A673 (cell line): ENCODE measurements at regions not wholly inside any gene's neighbourhood (a gene's known extent, or its start where the extent isn't known, plus 50 kb on each side); places are given as distances from the start of the nearest gene placed in this dataset.
"Not testable (repeated sequence)": the region's sequence is repeated elsewhere in the genome, so short reads cannot be mapped to it uniquely, and the experiment has no call there.

Experiments
- BruUV-seq: library from RNA; stranded (reverse); fragments of 400-500 nt; replicated peaks from 2 replicates; lab custom pipeline; 2021; lab: Mats Ljungman, UMichigan
- CTCF ChIA-PET: fragments of 300-600 bp; sonication (Branson Sonifier 250); formaldehyde crosslinking; loops from one replicate; lab custom pipeline; 2022; ENCODE audit warnings: antibody characterized with exemption; lab: Charles Lee
- POLR2A ChIA-PET: fragments of 300-600 bp; sonication (Branson Sonifier 250); formaldehyde crosslinking; loops from one replicate; lab custom pipeline; 2022; ENCODE audit warnings: antibody characterized with exemption; ENCODE audit not compliant: low non-redundant PET; lab: Charles Lee
- DNase-seq: peaks from one replicate; pipeline ENCODE4 v3.0.0-alpha.2; 2015; ENCODE audit warnings: low spot score
- H3K27ac ChIP-seq: fragments of 200-600 bp; sonication (generic); 2 replicates; pipeline ENCODE4 v1.5.1; 2016; ENCODE audit warnings: mixed run types, low read depth, mild to moderate bottlenecking, mixed read lengths, antibody characterized with exemption, low read length; ENCODE audit not compliant: poor library complexity, severe bottlenecking
- H3K27me3 ChIP-seq: fragments of 200-600 bp; sonication (generic); replicated peaks from 2 replicates; pipeline ENCODE4 v1.6.1; 2017; ENCODE audit warnings: mixed run types, low read depth, mild to moderate bottlenecking, mixed read lengths, antibody characterized with exemption, low read length; ENCODE audit not compliant: insufficient read depth, poor library complexity
- H3K36me3 ChIP-seq: fragments of 200-600 bp; sonication (generic); 2 replicates; pipeline ENCODE4 v1.6.1; 2016; ENCODE audit warnings: mixed run types, mild to moderate bottlenecking, mixed read lengths, antibody characterized with exemption, low read length; ENCODE audit not compliant: insufficient read depth, poor library complexity, severe bottlenecking
- H3K4me1 ChIP-seq: fragments of 200-600 bp; sonication (generic); 2 replicates; pipeline ENCODE4 v1.6.1; 2017; ENCODE audit warnings: mixed run types, mild to moderate bottlenecking, mixed read lengths, antibody characterized with exemption, low read length; ENCODE audit not compliant: insufficient read depth, poor library complexity, severe bottlenecking
- H3K4me3 ChIP-seq: fragments of 200-600 bp; sonication (generic); 2 replicates; pipeline ENCODE4 v1.5.1; 2016; ENCODE audit warnings: low read depth, mixed run types, mild to moderate bottlenecking, mixed read lengths, low read length; ENCODE audit not compliant: poor library complexity, severe bottlenecking
- H3K9me3 ChIP-seq: fragments of 200-600 bp; sonication (generic); 2 replicates; pipeline ENCODE4 v1.6.1; 2016; ENCODE audit warnings: mixed run types, low read depth, mild to moderate bottlenecking, mixed read lengths, antibody characterized with exemption, low read length; ENCODE audit not compliant: poor library complexity, severe bottlenecking
- EZH2 ChIP-seq: fragments of 200-600 bp; sonication (generic); IDR thresholded peaks from 2 replicates; pipeline ENCODE4 v1.6.1; 2017; ENCODE audit warnings: borderline replicate concordance, low read depth, mild to moderate bottlenecking, mixed read lengths, antibody characterized with exemption, low read length; ENCODE audit not compliant: poor library complexity, severe bottlenecking
- intact Hi-C: fragments of 100-400 bp; cut with micrococcal nuclease; formaldehyde crosslinking; loops from one replicate; pipeline ENCODE4 v1.10.0; 2022; ENCODE audit not compliant: unreplicated experiment
- TF ChIP-seq, protein P1 (sequence below): fragments of 300-800, 200-600 bp; sonication (generic); conservative IDR thresholded peaks from 2 replicates; pipeline ENCODE4 v1.5.1; 2017; ENCODE audit warnings: low read depth, mild to moderate bottlenecking, antibody characterized with exemption, low read length, moderate library complexity, mixed read lengths

DNA sequence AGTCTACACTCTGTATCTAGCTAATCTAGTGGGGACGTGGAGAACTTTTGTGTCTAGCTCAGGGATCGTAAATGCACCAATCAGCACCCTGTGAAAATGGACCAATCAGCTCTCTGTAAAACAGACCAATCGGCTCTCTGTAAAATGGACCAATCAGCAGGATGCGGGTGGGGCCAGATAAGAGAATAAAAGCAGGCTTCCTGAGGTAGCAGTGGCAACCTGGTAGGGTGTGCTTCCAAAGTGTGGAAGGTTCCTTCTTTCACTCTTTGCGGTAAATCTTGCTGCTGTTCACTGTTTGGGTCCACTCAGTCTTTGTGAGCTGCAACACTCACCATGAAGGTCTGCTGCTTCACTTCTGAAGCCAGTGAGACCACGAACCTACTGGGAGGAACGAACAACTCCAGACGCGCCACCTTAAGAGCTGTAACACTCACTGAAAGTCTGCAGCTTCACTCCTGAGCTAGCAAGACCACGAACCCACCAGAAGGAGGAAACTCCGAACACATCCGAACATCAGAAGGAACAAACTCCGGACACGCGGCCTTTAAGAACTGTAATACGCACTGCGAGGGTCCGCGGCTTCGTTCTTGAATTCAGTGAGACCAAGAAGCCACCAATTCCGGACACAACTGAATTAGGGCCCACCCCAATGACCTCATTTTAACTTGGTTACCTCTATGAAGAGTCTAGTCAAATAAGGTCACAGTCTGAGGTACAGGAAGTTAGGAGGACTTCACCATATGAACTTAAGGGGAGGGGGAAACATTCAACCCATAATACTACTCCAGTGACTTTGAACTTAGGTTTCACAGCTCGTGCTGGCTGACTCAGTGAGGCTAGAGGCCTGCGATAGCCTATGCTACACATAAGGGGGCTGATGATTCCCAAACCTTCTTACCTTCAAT, 59.8 kb upstream of the LPGAT1 start:
- H3K27ac ChIP-seq, POLR2A ChIA-PET, H3K4me1 ChIP-seq, DNase-seq, BruUV-seq, H3K9me3 ChIP-seq, intact Hi-C loops, H3K36me3 ChIP-seq, H3K27me3 ChIP-seq, CTCF ChIA-PET, H3K4me3 ChIP-seq: not testable (repeated sequence)

DNA sequence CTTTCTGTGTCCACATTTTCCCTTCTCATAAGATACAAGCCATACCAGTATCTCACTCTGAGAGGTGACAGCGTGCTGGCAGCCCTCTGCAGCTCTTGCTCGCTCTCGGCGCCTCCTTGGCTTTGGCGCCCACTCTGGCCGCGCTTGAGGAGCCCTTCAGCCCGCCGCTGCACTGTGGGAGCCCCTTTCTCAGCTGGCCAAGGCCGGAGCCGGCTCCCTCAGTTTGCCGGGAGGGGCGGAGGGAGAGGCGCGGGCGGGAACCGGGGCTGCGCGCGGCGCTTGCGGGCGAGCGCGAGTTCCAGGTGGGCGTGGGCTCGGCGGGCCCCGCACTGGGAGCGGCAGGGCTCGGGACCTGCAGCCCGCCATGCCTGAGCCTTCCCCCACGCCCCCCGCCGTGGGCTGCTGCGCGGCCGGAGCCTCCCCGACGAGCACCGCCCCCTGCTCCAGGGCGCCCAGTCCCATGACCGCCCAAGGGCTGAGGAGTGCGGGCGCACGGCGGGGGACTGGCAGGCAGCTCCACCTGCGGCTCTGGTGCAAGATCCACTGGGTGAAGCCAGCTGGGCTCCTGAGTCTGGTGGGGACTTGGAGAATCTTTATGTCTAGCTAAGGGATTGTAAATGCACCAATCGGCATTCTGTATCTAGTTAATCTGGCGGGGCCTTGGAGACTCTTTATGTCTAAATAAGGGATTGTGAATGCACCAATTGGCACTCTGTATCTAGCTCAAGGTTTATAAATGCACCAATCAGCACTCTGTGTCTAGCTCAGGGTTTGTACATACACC, 58.9 kb upstream of the LPGAT1 start:
- H3K36me3 ChIP-seq, intact Hi-C loops, BruUV-seq, H3K4me1 ChIP-seq, H3K27me3 ChIP-seq, POLR2A ChIA-PET, H3K9me3 ChIP-seq, H3K27ac ChIP-seq: not testable (repeated sequence)
- CTCF ChIA-PET = interaction anchor here (0.7 kb wide), 1 partner anchor 17 kb away, joined by 3 read pairs; no protein-coding TSS in a partner anchor
- peak overlapping the region; percentile 38 for H3K4me3 ChIP-seq
- DNase-seq = peak; percentile 15

DNA sequence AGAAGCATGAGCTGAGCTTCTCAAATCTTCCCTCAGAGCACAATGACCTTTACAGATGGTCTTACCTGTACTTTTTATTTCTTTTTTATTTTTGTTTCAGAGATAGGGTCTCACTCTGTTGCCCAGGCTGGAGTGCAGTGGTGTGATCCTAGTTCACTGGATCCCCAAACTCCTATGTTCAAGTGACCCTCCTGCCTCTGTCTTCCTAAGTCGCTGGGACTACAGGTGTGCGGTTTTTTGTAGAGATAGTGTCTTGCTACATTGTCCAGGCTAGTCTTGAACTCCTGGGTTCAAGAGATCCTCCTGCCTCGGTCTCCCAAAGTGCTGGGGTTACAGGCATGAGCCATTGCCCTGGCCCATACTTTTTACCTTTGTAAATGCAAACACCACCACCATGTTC, 56.0 kb upstream of the LPGAT1 start:
- Histone ChIP-seq H3K9me3 (no peaks in the 10 kb centered on the region), H3K4me1 (no peaks in the 10 kb centered on the region), H3K27me3 (no peaks in the 10 kb centered on the region), H3K27ac (no peak overlapping the region), H3K36me3 (no peaks in the 10 kb centered on the region), H3K4me3 (no peak overlapping the region)
- no peak for DNase-seq
- POLR2A ChIA-PET = no interaction called here
- intact Hi-C loops = no loop called here
- TF ChIP-seq, protein P1, sequence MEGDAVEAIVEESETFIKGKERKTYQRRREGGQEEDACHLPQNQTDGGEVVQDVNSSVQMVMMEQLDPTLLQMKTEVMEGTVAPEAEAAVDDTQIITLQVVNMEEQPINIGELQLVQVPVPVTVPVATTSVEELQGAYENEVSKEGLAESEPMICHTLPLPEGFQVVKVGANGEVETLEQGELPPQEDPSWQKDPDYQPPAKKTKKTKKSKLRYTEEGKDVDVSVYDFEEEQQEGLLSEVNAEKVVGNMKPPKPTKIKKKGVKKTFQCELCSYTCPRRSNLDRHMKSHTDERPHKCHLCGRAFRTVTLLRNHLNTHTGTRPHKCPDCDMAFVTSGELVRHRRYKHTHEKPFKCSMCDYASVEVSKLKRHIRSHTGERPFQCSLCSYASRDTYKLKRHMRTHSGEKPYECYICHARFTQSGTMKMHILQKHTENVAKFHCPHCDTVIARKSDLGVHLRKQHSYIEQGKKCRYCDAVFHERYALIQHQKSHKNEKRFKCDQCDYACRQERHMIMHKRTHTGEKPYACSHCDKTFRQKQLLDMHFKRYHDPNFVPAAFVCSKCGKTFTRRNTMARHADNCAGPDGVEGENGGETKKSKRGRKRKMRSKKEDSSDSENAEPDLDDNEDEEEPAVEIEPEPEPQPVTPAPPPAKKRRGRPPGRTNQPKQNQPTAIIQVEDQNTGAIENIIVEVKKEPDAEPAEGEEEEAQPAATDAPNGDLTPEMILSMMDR = no peak
- TF ChIP-seq EZH2 = no peak
- CTCF ChIA-PET = no interaction called here
- BruUV-seq = no TSS peak

DNA sequence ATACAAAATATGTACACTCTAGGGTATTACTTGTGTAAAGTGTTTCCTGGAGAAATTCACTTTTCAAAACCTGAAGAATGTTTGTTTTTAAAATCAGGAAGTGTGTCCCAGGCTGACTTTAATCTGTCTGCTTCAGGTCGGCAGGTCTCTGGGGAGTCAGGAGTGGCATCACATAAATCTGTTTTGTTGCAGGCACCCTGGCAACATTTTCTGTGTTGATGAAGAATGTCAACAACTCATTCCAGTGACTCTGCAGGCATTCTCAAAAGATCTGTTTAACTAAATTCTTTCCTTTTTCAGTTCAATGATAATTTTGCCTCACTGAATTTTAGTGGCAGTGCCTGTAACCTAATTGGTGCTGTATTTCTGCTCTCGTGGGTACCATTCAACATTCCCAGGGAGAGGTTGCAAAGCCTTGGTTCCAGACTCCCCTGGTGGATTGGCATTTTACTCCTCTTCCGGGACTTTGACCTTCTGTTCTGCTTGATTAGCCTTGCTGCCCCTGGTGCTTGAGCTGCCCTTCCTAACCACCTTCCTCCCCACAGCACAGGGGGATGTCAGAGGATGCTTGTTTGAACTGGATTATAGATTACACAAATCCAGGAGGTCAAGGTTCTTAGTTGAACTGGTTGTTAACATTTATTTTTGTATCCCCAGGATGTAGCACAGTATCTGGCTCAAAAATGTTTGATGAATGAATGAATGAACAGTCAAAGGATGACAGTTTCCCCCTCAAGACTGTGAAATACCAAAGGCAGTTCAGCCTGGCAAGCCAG, 55.4 kb upstream of the LPGAT1 start:
- POLR2A ChIA-PET = no interaction called here

More for the DNA sequence above, 55.4 kb upstream of the LPGAT1 start:
- CTCF ChIA-PET = no interaction called here
- BruUV-seq = no TSS peak
- TF ChIP-seq, protein P1 = no peak
- TF ChIP-seq EZH2 = no peak
- Histone ChIP-seq H3K4me1 (no peaks in the 10 kb centered on the region), H3K27ac (no peak overlapping the region), H3K27me3 (no peaks in the 10 kb centered on the region), H3K9me3 (no peaks in the 10 kb centered on the region), H3K4me3 (no peak overlapping the region), H3K36me3 (no peaks in the 10 kb centered on the region)
- intact Hi-C loops = no loop called here
- no peak for DNase-seq
